HG02870 (cell line): ENCODE measurements at regions not wholly inside any gene's neighbourhood (a gene's known extent, or its start where the extent isn't known, plus 50 kb on each side); places are given as distances from the start of the nearest gene placed in this dataset.

Source experiments
- ATAC-seq: cut with Tn5 transposase; IDR thresholded peaks from one replicate; pipeline ENCODE4 v1.9.1; 2021; ENCODE audit warnings: mild to moderate bottlenecking, moderate library complexity; ENCODE audit not compliant: unreplicated experiment

- ATAC-seq: no peak
These were observed 291.7 kb upstream of the EMCN start for GRCh38 chr4:100809506-100809905.

GRCh38 chr4:100806988-100807387, 289.2 kb upstream of the EMCN start:
- ATAC-seq: no peak

- no peak for ATAC-seq
These were observed 287.7 kb upstream of the EMCN start for GRCh38 chr4:100805538-100805937.

- ATAC-seq: no peak
These were observed 286.9 kb upstream of the EMCN start for GRCh38 chr4:100804576-100805360.

GRCh38 chr4:100803751-100804150, 285.9 kb upstream of the EMCN start:
- ATAC-seq: no peak

GRCh38 chr4:100799761-100800539, 282.1 kb upstream of the EMCN start:
- ATAC-seq: peak; percentile 53

- no peak for ATAC-seq
These were observed 280.0 kb upstream of the EMCN start for GRCh38 chr4:100797791-100798190.

- ATAC-seq: no peak
These were observed 279.5 kb upstream of the EMCN start for GRCh38 chr4:100797356-100797755.

DNA sequence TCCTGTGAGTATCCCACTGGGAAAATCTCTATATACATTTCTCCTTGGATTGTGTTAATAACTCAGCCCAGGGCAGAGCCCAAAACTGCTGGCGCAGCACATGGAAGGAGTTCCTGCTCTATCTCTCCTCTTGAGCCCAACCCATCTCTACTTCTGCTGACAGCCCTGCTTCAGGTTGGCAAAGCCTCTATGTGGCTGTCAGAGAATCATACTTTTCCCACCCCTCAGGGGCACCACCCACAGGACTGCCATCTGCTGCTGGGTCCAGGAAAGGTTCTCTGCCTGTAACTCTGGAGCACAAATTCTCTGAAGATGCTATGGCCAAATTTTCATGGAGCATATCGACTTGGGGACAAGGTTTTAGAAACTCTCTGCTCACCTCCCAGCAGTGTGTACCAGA, 278.5 kb upstream of the EMCN start:
- ATAC-seq: no peak

DNA sequence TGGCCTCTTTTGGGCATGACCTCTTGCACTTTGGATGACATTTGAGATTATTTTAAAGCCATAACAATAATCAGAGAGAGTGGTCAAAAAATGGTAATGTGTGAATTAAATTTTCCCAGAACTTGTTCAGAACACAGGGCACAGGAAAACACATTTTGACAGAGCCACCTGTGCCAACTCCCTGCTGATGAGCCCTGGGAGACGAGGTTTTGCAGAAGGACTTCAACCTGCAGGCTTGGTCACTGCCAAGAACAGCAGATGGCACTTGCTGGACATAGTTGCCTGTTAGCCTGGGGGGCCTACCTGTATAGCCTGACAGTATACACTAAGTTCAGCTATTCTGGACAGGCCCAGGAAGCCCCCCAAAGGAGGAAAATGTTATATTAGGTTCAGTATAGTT, 277.8 kb upstream of the EMCN start:
- ATAC-seq: no peak

GRCh38 chr4:100790836-100791615, 273.2 kb upstream of the EMCN start:
- ATAC-seq: no peak

- no peak for ATAC-seq
These were observed 272.2 kb upstream of the EMCN start for GRCh38 chr4:100789991-100790390.

GRCh38 chr4:100786481-100786880, 268.7 kb upstream of the EMCN start:
- no peak for ATAC-seq

DNA sequence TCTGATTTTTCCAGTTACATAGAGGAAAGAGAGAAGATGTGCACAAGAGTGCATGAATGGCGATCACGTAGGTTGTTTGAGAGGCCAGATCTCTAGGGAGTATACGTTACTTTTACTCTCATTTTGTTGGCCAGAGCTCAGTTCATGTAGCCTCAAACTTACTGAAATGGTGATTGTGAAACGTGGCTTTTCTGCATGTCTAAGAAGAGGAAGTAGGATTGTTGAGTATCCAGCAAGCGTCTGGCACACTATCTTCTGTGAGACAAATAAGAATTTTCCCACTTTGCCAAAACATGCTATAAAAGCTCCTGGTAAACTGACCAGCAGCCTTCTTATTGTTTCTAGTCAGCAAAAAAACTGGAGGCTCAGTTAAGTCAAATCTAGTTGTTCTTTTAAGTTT, 264.5 kb upstream of the EMCN start:
- no peak for ATAC-seq

- no peak for ATAC-seq
These were observed 263.6 kb upstream of the EMCN start for GRCh38 chr4:100781435-100781834.

DNA sequence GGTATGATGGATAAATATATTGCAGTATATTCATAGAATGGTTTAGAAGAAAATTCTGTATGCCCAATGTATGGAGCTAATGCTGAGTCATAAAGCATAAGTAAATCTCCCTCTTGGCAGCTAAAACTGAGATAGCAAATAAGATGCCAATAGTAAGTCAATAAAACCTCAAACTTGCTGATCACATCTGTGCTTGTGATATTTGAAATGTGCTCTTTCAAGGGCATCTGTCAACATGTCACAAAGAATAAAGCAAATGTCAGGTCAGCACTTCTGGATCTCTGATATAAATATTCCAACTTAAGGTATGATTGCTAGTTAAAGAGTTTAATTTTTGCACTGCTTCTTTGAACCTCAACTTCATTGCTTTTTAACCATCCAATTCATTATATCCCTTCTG, 262.3 kb upstream of the EMCN start:
- no peak for ATAC-seq

GRCh38 chr4:100778431-100778830, 260.6 kb upstream of the EMCN start:
- no peak for ATAC-seq

- ATAC-seq: no peak
These were observed 244.9 kb upstream of the EMCN start for GRCh38 chr4:100762738-100763137.

GRCh38 chr4:100754751-100755150, 236.9 kb upstream of the EMCN start:
- no peak for ATAC-seq

- ATAC-seq: no peak
These were observed 228.4 kb upstream of the EMCN start for GRCh38 chr4:100746141-100746739.

DNA sequence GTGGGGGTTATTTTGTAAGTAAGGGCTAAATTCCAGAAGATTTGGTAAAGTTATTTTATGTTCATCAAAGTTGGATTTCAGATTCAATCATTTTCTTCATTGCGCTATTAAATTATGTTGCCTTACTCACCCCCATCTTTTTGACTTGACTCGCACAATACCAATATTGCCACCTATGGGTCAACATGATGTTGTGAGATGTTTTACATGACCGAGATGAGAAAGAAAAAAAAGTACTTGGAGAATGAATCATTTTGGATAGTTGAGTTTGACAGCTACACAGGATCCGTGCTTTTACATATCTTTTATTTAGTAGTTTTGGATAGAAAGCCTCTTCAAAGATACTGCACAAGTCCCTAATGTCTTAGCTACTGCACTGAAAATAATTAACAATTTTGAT, 224.2 kb upstream of the EMCN start:
- no peak for ATAC-seq
